GM12873 (cell line): ENCODE measurements at regions not wholly inside any gene's neighbourhood (a gene's known extent, or its start where the extent isn't known, plus 50 kb on each side); places are given as distances from the start of the nearest gene placed in this dataset.

ENCODE experiments used
- CTCF ChIP-seq: IDR thresholded peaks from 2 replicates; pipeline ENCODE4 v1.5.1; 2012; ENCODE audit warnings: low read depth, mild to moderate bottlenecking, moderate library complexity, low read length, control low read depth; ENCODE audit not compliant: insufficient read depth; ENCODE audit errors: missing control alignments

GRCh38 chr2:9772999-9773902 is 70.0 kb upstream of the TAF1B start:
- TF ChIP-seq CTCF: no peak

- TF ChIP-seq CTCF: no peak
Measured at GRCh38 chr2:9773903-9774239, 69.4 kb upstream of the TAF1B start.

- no peak for TF ChIP-seq CTCF
Measured at GRCh38 chr2:9774266-9774665, 69.0 kb upstream of the TAF1B start.

- TF ChIP-seq CTCF: no peak
Measured at GRCh38 chr2:9775351-9775750, 67.9 kb upstream of the TAF1B start.

GRCh38 chr2:9775999-9776712 is 67.1 kb upstream of the TAF1B start:
- TF ChIP-seq CTCF: no peak

DNA sequence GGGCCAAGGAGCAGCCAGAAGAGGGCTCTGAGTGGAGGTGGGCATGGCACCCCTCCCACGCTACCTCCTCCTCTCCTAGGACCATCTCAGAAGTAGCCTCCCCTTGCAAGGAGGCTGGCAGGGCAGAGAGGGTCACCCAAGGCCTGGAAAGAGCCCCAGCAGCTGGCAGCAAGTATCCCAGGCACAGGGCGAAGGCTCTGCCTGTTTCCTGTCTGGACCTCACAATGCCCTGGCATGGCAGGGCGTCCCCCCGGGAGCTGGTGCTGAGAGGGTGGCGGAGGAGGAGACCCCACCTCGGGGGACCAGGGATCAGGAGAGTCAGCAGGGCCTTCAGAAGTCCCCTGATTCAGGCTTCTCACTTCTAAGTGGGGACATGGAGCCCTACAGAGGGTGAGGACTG is 66.2 kb upstream of the TAF1B start:
- TF ChIP-seq CTCF: no peak

DNA sequence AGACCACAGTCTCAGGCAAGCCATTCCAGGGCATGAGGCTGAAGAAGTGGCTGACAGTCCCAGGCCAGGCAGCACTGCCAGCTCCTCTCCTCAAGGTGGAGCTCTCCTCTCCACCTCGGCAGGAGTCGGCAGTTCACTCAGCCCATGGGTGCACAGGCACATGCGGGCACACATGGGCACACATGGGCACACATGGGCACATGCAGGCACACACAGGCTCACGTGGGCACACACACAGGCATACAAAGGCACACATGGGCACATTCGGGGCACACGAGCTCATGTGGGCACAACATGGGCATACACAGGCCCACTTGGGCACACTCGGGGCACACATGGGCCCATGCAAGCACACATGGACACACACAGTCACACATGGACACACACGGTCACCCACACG is 65.3 kb upstream of the TAF1B start:
- peak; percentile 63 for TF ChIP-seq CTCF
